Endodermal cell (in vitro differentiated cells): ENCODE measurements at regions not wholly inside any gene's neighbourhood (a gene's known extent, or its start where the extent isn't known, plus 50 kb on each side); places are given as distances from the start of the nearest gene placed in this dataset.
A peak's percentile ranks its signal among the peaks of the same experiment; 100 is the strongest.

Experiments
- DNase-seq: peaks from one replicate; pipeline ENCODE4 v3.0.0-alpha.2; 2017
- H3K27ac ChIP-seq: 2 replicates; pipeline ENCODE4 v1.5.1; 2013; ENCODE audit warnings: mild to moderate bottlenecking, low read depth, low read length, moderate library complexity
- H3K27me3 ChIP-seq: 2 replicates; pipeline ENCODE4 v1.6.1; 2013; ENCODE audit warnings: mild to moderate bottlenecking, low read length, moderate library complexity; ENCODE audit not compliant: insufficient read depth, control insufficient read depth, poor library complexity, severe bottlenecking
- H3K36me3 ChIP-seq: 2 replicates; pipeline ENCODE4 v1.7.0; 2013; ENCODE audit warnings: mild to moderate bottlenecking, low read length, moderate library complexity; ENCODE audit not compliant: control insufficient read depth, insufficient read depth
- H3K4me1 ChIP-seq: one replicate; pipeline ENCODE4 v1.7.0; 2013; ENCODE audit warnings: low read length; ENCODE audit not compliant: control insufficient read depth, insufficient read depth
- H3K4me3 ChIP-seq: 2 replicates; pipeline ENCODE4 v1.5.1; 2013; ENCODE audit warnings: mild to moderate bottlenecking, low read length, moderate library complexity
- H3K9ac ChIP-seq: 2 replicates; pipeline ENCODE4 v1.6.1; 2013; ENCODE audit warnings: mild to moderate bottlenecking, low read length, moderate library complexity; ENCODE audit not compliant: poor library complexity, severe bottlenecking; ENCODE audit errors: extremely low read depth
- H3K9me3 ChIP-seq: 2 replicates; pipeline ENCODE4 v1.6.1; 2013; ENCODE audit warnings: mild to moderate bottlenecking, low read length, moderate library complexity; ENCODE audit not compliant: control insufficient read depth
- H3K27ac Mint-ChIP-seq: 2 replicates; pipeline ENCODE4 v1.8.0; 2020; ENCODE audit warnings: mixed read lengths
- H3K27me3 Mint-ChIP-seq: 2 replicates; pipeline ENCODE4 v1.8.0; 2021; ENCODE audit warnings: mild to moderate bottlenecking, mixed read lengths; ENCODE audit not compliant: insufficient read depth
- H3K36me3 Mint-ChIP-seq: 2 replicates; pipeline ENCODE4 v1.8.0; 2020; ENCODE audit warnings: low read depth, mixed read lengths
- H3K4me1 Mint-ChIP-seq: 2 replicates; pipeline ENCODE4 v1.8.0; 2020; ENCODE audit warnings: mixed read lengths
- H3K4me3 Mint-ChIP-seq: 2 replicates; pipeline ENCODE4 v1.8.0; 2020; ENCODE audit warnings: mild to moderate bottlenecking, moderate library complexity, mixed read lengths
- H3K9me3 Mint-ChIP-seq: 2 replicates; pipeline ENCODE4 v1.8.0; 2020; ENCODE audit warnings: mild to moderate bottlenecking, mixed read lengths
- WGBS, 2 experiments: methylation state at CpG; one replicate each; pipeline versions ENCODE4 v1.1.5 to v1.1.7; 2013; ENCODE audit warnings: missing lambda C conversion rate in 2 of 2, mixed read lengths in 1 of 2; ENCODE audit not compliant: insufficient coverage in 1 of 2, insufficient read length in 1 of 2; 5-methylcytosine and 5-hydroxymethylcytosine counted together
- TF ChIP-seq, protein P1 (sequence below): fragments of 200-600 bp; sonication (generic); conservative IDR thresholded peaks from 2 replicates; pipeline ENCODE4 v1.5.0; 2021; ENCODE audit warnings: antibody characterized with exemption, mild to moderate bottlenecking

DNA sequence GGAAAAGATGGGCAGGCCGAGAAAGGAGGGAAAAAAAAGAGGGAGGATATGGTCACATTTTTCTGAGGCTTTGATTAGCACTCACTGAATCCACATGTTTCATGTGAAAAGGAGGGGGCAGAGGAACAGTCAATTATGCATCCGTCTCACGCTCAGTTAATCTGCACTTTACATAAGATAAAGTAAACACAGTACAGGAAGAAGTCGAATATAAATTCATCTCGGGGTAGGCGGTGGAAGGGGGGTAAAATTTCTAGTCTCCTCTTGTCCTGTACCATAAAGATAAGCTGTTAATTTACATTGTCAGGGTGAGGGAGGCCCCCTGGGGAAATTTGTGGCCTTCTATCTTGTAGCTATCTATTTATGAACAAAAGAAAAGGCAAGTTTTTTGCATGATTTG lies 73.1 kb upstream of the CES5A start:
- TF ChIP-seq, protein P1, sequence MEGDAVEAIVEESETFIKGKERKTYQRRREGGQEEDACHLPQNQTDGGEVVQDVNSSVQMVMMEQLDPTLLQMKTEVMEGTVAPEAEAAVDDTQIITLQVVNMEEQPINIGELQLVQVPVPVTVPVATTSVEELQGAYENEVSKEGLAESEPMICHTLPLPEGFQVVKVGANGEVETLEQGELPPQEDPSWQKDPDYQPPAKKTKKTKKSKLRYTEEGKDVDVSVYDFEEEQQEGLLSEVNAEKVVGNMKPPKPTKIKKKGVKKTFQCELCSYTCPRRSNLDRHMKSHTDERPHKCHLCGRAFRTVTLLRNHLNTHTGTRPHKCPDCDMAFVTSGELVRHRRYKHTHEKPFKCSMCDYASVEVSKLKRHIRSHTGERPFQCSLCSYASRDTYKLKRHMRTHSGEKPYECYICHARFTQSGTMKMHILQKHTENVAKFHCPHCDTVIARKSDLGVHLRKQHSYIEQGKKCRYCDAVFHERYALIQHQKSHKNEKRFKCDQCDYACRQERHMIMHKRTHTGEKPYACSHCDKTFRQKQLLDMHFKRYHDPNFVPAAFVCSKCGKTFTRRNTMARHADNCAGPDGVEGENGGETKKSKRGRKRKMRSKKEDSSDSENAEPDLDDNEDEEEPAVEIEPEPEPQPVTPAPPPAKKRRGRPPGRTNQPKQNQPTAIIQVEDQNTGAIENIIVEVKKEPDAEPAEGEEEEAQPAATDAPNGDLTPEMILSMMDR = no peak
- no peaks in the 10 kb centered on the region for H3K36me3 ChIP-seq
- H3K4me1 Mint-ChIP-seq = peaks cover 12% of the 10 kb centered on the region
- H3K27me3 ChIP-seq = peaks cover 6% of the 10 kb centered on the region
- no peak overlapping the region for H3K4me3 ChIP-seq
- peaks cover 11% of the 10 kb centered on the region for H3K9me3 Mint-ChIP-seq
- H3K9me3 ChIP-seq = peaks cover 6% of the 10 kb centered on the region
- H3K4me1 ChIP-seq = no peaks in the 10 kb centered on the region
- no peak overlapping the region for H3K27ac Mint-ChIP-seq
- WGBS, 2 experiments = 84 to 88% methylated on average over 3 to 5 of the region's 6 CpGs
- DNase-seq = no peak
- no peak overlapping the region for H3K4me3 Mint-ChIP-seq
- H3K36me3 Mint-ChIP-seq = peaks cover 2% of the 10 kb centered on the region
- H3K9ac ChIP-seq = no peak overlapping the region
- H3K27ac ChIP-seq = no peak overlapping the region
- no peaks in the 10 kb centered on the region for H3K27me3 Mint-ChIP-seq

DNA sequence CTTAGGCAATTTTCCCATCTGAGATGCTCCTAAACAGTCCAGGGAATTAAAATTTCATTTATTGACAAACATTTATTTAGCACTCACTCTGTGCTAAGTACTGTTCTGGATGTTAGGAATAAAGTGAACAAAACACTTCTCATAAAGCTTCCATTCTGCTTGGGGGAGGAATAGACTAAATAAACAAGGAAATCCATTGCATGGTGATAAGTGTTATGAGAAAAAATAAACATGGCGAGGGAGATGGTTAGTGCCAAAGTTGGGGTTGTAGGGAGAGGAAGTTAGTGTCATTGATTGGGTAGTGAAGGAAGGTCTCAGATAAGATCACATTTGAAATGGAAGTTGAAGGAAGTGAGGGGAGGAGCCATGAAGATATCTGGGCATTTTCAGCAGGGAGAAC lies 72.2 kb upstream of the CES5A start:
- Histone ChIP-seq H3K4me3 (no peak overlapping the region), H3K27ac (no peak overlapping the region), H3K9me3 (peaks cover 6% of the 10 kb centered on the region), H3K9ac (no peak overlapping the region), H3K27me3 (peaks cover 9% of the 10 kb centered on the region), H3K36me3 (no peaks in the 10 kb centered on the region), H3K4me1 (no peaks in the 10 kb centered on the region)
- peaks cover 2% of the 10 kb centered on the region for H3K36me3 Mint-ChIP-seq
- no peak for DNase-seq
- no peaks in the 10 kb centered on the region for H3K27me3 Mint-ChIP-seq
- H3K4me3 Mint-ChIP-seq = no peak overlapping the region
- H3K9me3 Mint-ChIP-seq = peaks cover 11% of the 10 kb centered on the region
- 93 to 100% methylated on average over 1 of the region's 1 CpG for WGBS, 2 experiments
- no peak overlapping the region for H3K27ac Mint-ChIP-seq
- H3K4me1 Mint-ChIP-seq = peaks cover 12% of the 10 kb centered on the region
- TF ChIP-seq, protein P1 = no peak

DNA sequence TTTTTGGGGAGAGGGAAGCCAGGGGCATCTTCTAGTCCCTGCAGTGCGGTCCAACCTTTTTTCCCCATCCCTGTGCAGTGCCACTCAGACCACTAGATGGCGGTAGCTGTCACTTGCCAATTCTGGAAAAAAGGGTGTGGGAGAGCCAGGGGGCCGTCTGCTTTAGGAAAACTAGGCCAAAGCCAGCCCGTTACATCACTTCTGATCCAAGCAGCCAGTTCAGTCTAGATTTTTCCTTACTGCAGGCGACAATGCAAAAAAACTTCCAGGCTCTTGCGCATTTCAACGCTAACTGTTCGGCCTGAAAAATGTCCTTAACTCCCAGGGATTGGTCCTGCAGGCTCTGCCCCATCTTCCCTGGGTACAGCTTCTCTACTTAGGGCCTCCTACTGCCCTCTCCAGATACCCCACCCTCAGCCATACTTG lies 69.2 kb upstream of the CES5A start:
- Histone ChIP-seq H3K4me3 (no peak overlapping the region), H3K27me3 (peaks cover 14% of the 10 kb centered on the region), H3K36me3 (no peaks in the 10 kb centered on the region), H3K9ac (no peak overlapping the region), H3K27ac (no peak overlapping the region), H3K9me3 (peaks cover 6% of the 10 kb centered on the region), H3K4me1 (no peaks in the 10 kb centered on the region)
- 53 to 54% methylated on average over 7 to 8 of the region's 8 CpGs for whole genome bisulfite sequencing, 2 experiments
- no peaks in the 10 kb centered on the region for H3K36me3 Mint-ChIP-seq
- peak; percentile 92 for DNase-seq
- no peak overlapping the region for H3K4me3 Mint-ChIP-seq
- TF ChIP-seq, protein P1 = peak; percentile 91
- H3K27me3 Mint-ChIP-seq = no peaks in the 10 kb centered on the region
- H3K4me1 Mint-ChIP-seq = peaks cover 12% of the 10 kb centered on the region
- H3K9me3 Mint-ChIP-seq = peaks cover 1% of the 10 kb centered on the region
- H3K27ac Mint-ChIP-seq = no peak overlapping the region
